ENCODE measurements at regions not wholly inside any gene's neighbourhood (a gene's known extent, or its start where the extent isn't known, plus 50 kb on each side); places are given as distances from the start of the nearest gene placed in this dataset.
"Not testable (repeated sequence)": the region's sequence is repeated elsewhere in the genome, so short reads cannot be mapped to it uniquely, and the experiment has no call there.

DNA sequence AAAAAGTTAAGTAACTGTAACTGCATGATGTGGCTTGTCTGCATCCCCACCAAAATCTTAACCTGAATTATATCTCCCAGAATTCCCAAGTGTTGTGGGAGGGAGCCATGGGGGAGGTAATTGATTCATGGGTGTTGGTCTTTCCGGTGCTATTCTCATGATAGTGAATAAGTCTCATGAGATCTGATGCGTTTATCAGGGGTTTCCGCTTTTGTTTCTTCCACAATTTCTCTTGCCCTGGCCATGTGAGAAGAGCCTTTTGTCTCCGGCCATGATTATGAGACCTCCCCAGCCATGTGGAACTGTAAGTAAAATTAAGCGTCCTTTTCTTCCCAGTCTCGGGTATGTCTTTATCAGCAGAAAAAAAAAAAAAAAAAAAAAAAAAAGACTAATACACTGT is 385.8 kb downstream of the SLITRK1 start:
- no peak for DNase-seq

DNA sequence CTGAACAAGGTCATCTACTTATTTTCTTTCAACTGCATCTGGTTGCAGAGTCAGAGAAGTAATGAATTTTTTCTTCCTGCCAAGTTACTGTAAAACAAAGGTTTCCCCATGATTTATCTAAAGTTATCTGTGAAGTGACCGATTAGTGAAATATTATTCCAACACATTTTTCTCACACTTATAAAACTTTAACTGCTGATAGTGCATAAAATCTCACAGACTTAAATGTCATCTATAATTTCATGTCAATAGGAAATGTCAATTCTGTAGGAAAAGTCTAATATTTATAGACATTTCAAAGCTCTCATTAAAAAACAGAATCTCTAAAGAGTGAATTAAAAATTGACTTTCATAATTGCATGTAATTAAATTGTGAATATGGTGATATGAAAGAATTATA is 397.2 kb downstream of the SLITRK1 start:
- no peak for DNase-seq

- no peak for DNase-seq
Measured at GRCh38 chr13:83471011-83471410, 411.3 kb downstream of the SLITRK1 start.

GRCh38 chr13:83470133-83470797 is 412.0 kb downstream of the SLITRK1 start:
- DNase-seq = no peak

DNA sequence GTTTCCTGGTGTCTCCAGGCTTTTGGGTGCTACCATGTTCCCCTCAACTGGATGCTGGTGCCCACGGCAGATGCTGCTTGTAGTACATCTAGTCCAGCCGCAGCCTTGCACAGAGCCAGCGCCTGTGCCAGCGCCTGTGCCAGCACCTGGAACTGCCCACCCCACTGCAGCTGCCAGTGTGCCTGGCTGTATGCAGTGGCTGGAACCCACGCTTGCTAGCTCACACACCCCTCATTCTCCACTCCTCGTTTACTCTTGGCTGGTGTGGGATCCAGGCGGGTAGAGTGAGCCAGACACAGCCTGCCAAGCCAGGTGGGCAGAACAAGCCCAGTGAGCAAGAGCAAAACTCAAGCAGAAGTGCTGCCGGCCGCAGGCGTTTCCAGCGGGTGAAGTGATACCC is 428.6 kb downstream of the SLITRK1 start:
- DNase-seq = no peak

GRCh38 chr13:83453300-83453699 is 429.0 kb downstream of the SLITRK1 start:
- no peak for DNase-seq

GRCh38 chr13:83452292-83452950 is 429.9 kb downstream of the SLITRK1 start:
- DNase-seq = no peak

GRCh38 chr13:83450591-83450990 is 431.7 kb downstream of the SLITRK1 start:
- DNase-seq = no peak

DNA sequence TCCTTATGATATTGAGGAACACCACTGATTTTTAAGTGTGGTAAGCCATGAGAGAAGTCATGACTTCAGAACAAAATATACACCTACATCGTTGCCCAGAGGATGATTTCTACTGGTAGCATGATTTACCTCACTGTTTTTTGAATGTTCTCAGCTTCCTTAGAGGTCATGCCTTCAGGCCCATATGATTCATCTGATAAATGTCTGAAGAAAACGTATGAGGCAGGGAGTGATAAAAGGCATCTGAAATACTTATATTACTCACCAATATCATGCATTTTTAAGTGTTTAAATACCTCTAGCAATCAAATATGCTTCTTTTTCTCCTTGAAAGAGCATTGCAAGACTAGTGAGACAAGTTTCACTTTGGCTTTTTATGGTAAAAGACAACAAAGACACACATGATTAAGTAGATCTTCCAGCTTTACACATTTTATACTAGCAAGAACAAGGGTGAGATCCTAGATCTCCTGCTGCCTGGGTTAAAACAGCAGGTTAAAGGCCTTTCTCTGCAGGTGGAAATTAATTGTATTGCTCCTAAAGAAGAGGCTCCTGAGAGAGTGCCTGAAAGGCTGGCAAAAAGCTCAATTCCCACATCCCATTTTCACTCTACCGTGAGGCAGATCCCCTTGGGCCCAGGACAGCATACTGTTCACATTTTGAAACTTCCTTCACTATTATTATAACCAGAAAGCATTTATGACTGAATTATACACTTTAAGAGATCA is 432.4 kb downstream of the SLITRK1 start:
- no peak for DNase-seq

DNA sequence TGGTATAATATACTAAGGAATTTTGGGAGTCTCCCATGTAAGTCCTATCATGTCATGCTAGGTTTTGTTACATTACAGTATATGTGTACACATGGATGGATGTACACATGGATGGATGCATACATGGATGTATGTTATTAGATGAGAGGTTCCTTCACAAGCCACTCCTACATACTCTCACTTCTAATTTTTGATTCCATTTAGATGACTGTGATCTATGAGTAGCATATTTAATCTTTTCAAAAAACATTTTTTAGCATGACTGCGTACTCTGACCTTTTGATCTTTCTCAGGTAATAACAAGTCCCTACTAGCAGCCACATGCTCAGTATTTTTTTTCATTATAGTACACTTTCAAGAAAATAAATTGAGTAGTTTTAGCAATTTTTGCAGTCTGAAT is 441.8 kb downstream of the SLITRK1 start:
- DNase-seq = no peak

GRCh38 chr13:83439464-83439863 is 442.8 kb downstream of the SLITRK1 start:
- DNase-seq = not testable (repeated sequence)

GRCh38 chr13:83423861-83424260 is 458.4 kb downstream of the SLITRK1 start:
- DNase-seq = no peak

DNA sequence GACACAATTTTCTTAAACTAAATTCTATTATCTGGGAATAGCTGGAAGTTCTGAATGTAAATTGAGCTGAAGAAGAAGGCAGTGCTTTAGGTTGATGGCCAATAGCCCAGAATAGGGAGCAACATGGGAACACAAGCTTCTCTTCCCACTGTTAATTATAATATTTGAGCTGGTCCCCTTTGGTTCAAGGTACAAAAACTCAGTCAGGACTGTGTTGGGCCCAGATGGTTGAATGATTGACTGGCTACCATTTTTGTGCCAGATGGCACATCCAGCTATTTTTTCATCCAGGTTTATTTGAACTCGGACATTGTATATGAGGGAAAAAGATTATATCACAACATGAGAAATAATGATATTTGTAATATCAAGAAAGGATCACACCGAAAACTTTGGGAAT is 458.9 kb downstream of the SLITRK1 start:
- no peak for DNase-seq

GRCh38 chr13:83414393-83414792 is 467.9 kb downstream of the SLITRK1 start:
- no peak for DNase-seq

- no peak for DNase-seq
Measured at GRCh38 chr13:83386609-83387008, 495.7 kb downstream of the SLITRK1 start.

- DNase-seq = no peak
Measured at GRCh38 chr13:83378908-83379307, 503.4 kb downstream of the SLITRK1 start.

DNA sequence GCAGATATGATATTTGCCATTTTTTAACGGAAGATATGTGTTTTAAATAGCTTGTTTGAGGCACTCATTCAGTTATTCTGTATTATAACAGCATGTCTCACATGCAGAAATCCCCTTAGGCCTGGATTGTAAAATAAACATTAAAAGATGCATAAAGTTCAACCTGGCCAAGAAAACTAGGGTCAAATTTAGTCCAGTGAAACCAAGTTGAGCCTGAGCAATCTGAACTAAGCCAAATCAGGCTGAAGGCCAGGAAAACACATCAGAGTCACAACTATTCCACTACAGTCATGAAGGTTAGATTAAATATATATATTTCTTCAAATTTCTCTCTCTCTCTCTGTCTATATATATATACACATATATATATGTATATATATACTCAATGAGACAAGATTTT is 504.8 kb downstream of the SLITRK1 start:
- no peak for DNase-seq

DNA sequence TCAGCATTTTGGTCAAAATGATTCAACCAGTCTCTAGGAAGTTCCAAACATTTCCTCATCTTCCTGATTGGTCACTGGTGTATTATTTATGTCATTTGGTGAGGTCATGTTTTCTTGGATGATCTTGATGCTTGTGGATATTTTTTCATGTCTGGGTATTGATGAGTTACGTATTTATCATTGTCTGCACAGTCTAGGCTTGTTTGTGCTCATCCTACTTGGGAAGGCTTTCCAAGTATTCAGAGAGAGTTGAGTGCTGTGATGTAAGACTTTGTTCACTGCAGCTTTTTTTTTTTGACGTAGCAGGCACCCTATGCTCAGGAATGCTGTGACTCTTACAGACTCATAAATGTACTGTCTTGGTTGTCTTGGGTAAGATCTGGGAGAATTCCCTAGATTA is 509.5 kb downstream of the SLITRK1 start:
- DNase-seq = no peak

- no peak for DNase-seq
Measured at GRCh38 chr13:83365723-83366122, 516.6 kb downstream of the SLITRK1 start.

- no peak for DNase-seq
Measured at GRCh38 chr13:83355041-83355440, 527.2 kb downstream of the SLITRK1 start.

DNA sequence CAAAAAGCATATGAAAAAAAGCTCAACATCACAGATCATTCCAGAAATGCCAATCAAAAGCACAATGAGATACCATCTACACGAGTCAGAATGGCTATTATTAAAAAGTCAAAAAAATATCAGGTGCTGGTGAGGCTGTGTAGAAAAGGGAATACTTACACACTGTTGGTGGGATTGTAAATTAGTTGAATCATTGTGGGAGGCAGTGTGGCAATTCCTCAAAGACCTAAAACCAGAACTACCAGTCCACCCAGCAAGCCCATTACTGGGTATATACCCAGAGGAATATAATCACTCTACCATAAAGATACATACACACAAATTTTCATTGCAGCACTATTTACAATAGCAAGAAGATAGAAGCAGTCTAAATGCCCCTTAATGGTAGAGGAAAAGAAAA is 529.9 kb downstream of the SLITRK1 start:
- no peak for DNase-seq

DNA sequence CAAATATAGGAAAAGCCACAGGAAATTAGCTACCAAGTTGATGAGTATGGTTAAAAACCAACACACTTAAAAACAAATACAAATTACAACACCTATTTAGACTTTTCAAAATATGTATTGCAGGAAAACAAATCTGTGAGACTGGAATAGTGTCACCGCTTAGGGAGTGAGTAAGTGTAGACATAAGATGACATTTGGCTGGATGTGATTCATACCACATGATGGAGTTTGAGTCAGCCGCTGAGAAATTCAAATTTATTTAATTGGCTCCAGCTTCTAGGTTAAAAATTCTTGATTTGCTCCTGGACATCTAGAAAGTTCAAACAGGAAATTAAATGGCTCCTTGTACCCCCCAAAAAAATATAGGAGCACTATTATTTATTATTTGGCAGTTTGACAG is 531.7 kb downstream of the SLITRK1 start:
- DNase-seq = no peak

DNA sequence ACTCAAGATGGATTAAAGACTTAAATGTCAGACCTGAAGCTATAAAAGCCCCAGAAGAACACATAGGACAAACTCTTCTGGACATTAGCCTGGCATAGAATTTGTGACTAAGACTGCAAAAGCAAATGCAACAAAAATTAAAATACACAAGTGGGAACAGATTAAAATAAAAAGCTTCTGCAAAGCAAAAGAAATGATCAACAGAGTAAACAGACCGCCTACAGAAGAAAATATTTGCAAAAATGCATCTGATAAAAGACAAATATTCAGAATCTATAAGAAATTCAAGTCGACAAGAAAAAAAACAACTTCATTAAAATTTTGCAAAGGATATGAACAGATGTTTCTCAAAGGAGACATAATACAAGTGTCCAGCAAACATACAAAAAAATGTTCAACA is 537.8 kb downstream of the SLITRK1 start:
- no peak for DNase-seq

Data from nucleus accumbens (tissue), 56 donors.